Uterus (tissue), 3 donors: ENCODE measurements at regions not wholly inside any gene's neighbourhood (a gene's known extent, or its start where the extent isn't known, plus 50 kb on each side); places are given as distances from the start of the nearest gene placed in this dataset.

Experiments
- DNase-seq, 2 donors: peaks; one replicate each; pipeline ENCODE4 v3.0.0-alpha.2; 2019 to 2020
- H3K27ac ChIP-seq, 2 donors: fragments of 200-600 bp; sonication (generic); 1 replicate in 1 of 2; 2 replicates in 1 of 2; pipeline ENCODE4 v1.5.1; 2016 to 2018
- H3K27me3 ChIP-seq, 2 donors: fragments of 200-600 bp; sonication (generic); one replicate each; pipeline ENCODE4 v1.5.1; 2018 to 2019; ENCODE audit warnings: control low read depth in 1 of 2
- H3K36me3 ChIP-seq, 2 donors: fragments of 200-600 bp; sonication (generic); one replicate each; pipeline ENCODE4 v1.5.1; 2019; ENCODE audit warnings: control low read depth in 1 of 2
- H3K4me1 ChIP-seq, 2 donors: fragments of 200-600 bp; sonication (generic); one replicate each; pipeline ENCODE4 v1.5.1; 2018 to 2019; ENCODE audit warnings: control low read depth in 1 of 2
- H3K4me3 ChIP-seq, 2 donors: fragments of 200-600 bp; sonication (generic); 1 replicate in 1 of 2; 2 replicates in 1 of 2; pipeline ENCODE4 v1.5.1; 2018 to 2019; ENCODE audit warnings: mild to moderate bottlenecking in 1 of 2
- H3K9me3 ChIP-seq, 2 donors: fragments of 200-600 bp; sonication (generic); one replicate each; pipeline ENCODE4 v1.5.1; 2019; ENCODE audit warnings: control low read depth in 1 of 2
- CTCF ChIP-seq, 4 experiments: fragments of 200-600 bp in 2 of 4; fragments of 450-650 bp in 2 of 4; sonication (generic) in 2 of 4; IDR thresholded peaks; one replicate each; pipeline ENCODE4 v1.5.1; 2016 to 2019; ENCODE audit warnings: antibody characterized with exemption in 4 of 4, mild to moderate bottlenecking in 2 of 4, moderate library complexity in 1 of 4
- POLR2A ChIP-seq, 2 donors: fragments of 450-650 bp; IDR thresholded peaks; one replicate each; pipeline ENCODE4 v1.6.1; 2016; ENCODE audit warnings: antibody characterized with exemption in 2 of 2, mild to moderate bottlenecking in 1 of 2, moderate library complexity in 1 of 2
- intact Hi-C: fragments of 100-400 bp; cut with DNase I; formaldehyde crosslinking; loops from one replicate; pipeline ENCODE4 v1.15.1; 2023; ENCODE audit warnings: low total_unique reads
- donor health status: DM: yes; HTN: yes; CAD: no.

GRCh38 chr7:49422564-49422963 lies 350.9 kb upstream of the VWC2 start:
- Histone ChIP-seq H3K27me3 (no peaks in the 10 kb centered on the region), H3K9me3 (no peaks in the 10 kb centered on the region), H3K36me3 (no peaks in the 10 kb centered on the region), H3K4me3 (no peak overlapping the region), H3K4me1 (no peaks in the 10 kb centered on the region), H3K27ac (no peak overlapping the region)
- no peak for DNase-seq
- TF ChIP-seq CTCF (IDR thresholded peaks at IDR 0.05) (no peak), POLR2A (IDR thresholded peaks at IDR 0.05) (no peak)
- intact Hi-C loops, result no loop called here

GRCh38 chr7:49424109-49424508 lies 349.3 kb upstream of the VWC2 start:
- intact Hi-C loops, result no loop called here

GRCh38 chr7:49425277-49425818 lies 348.1 kb upstream of the VWC2 start:
- no peak overlapping the region for H3K27ac ChIP-seq
- no peaks in the 10 kb centered on the region for H3K9me3 ChIP-seq
- DNase-seq, result no peak
- H3K36me3 ChIP-seq, result no peaks in the 10 kb centered on the region
- TF ChIP-seq POLR2A (IDR thresholded peaks at IDR 0.05), result no peak
- no peak for TF ChIP-seq CTCF (IDR thresholded peaks at IDR 0.05)
- no peaks in the 10 kb centered on the region for H3K27me3 ChIP-seq
- H3K4me3 ChIP-seq, result no peak overlapping the region
- no peaks in the 10 kb centered on the region for H3K4me1 ChIP-seq
- intact Hi-C loops, result no loop called here

More at GRCh38 chr7:49424109-49424508, 349.3 kb upstream of the VWC2 start:
- Histone ChIP-seq H3K4me3 (no peak overlapping the region), H3K27ac (no peak overlapping the region), H3K9me3 (no peaks in the 10 kb centered on the region), H3K4me1 (no peaks in the 10 kb centered on the region), H3K27me3 (no peaks in the 10 kb centered on the region), H3K36me3 (no peaks in the 10 kb centered on the region)
- TF ChIP-seq CTCF (IDR thresholded peaks at IDR 0.05), result no peak
- TF ChIP-seq POLR2A (IDR thresholded peaks at IDR 0.05), result no peak
- no peak for DNase-seq

- TF ChIP-seq POLR2A (IDR thresholded peaks at IDR 0.05), result no peak
- TF ChIP-seq CTCF (IDR thresholded peaks at IDR 0.05), result no peak
- Histone ChIP-seq H3K9me3 (no peaks in the 10 kb centered on the region), H3K27me3 (no peaks in the 10 kb centered on the region), H3K36me3 (no peaks in the 10 kb centered on the region), H3K4me3 (no peak overlapping the region), H3K4me1 (no peaks in the 10 kb centered on the region), H3K27ac (no peak overlapping the region)
- intact Hi-C loops, result no loop called here
- DNase-seq, result no peak
These were observed 341.2 kb upstream of the VWC2 start for GRCh38 chr7:49432254-49432653.

- DNase-seq, result no peak
- Histone ChIP-seq H3K4me1 (no peaks in the 10 kb centered on the region), H3K27me3 (no peaks in the 10 kb centered on the region), H3K36me3 (no peaks in the 10 kb centered on the region), H3K27ac (no peak overlapping the region), H3K4me3 (no peak overlapping the region), H3K9me3 (no peaks in the 10 kb centered on the region)
- intact Hi-C loops, result no loop called here
- TF ChIP-seq POLR2A (IDR thresholded peaks at IDR 0.05) (no peak), CTCF (IDR thresholded peaks at IDR 0.05) (no peak)
These were observed 339.6 kb upstream of the VWC2 start for GRCh38 chr7:49433794-49434193.
